Cardiac muscle cell (in vitro differentiated cells and primary cell): ENCODE measurements at regions not wholly inside any gene's neighbourhood (a gene's known extent, or its start where the extent isn't known, plus 50 kb on each side); places are given as distances from the start of the nearest gene placed in this dataset.

Experiments used
- DNase-seq, 2 donors: peaks; one replicate each; pipeline versions ENCODE4 v3.0.0 to v3.0.0-alpha.2; 2010 to 2017; ENCODE audit warnings: low read depth in 1 of 2, low spot score in 1 of 2
- H3K27ac ChIP-seq: fragments of 200-600 bp; sonication (generic); 2 replicates; pipeline ENCODE4 v1.5.1; 2016
- H3K27me3 ChIP-seq: fragments of 200-600 bp; sonication (generic); 2 replicates; pipeline ENCODE4 v1.6.0; 2016; ENCODE audit warnings: control low read depth
- H3K36me3 ChIP-seq: fragments of 200-600 bp; sonication (generic); 2 replicates; pipeline ENCODE4 v1.5.1; 2016; ENCODE audit warnings: control low read depth
- H3K4me1 ChIP-seq: fragments of 200-600 bp; sonication (generic); 2 replicates; pipeline ENCODE4 v1.8.1; 2017; ENCODE audit warnings: low read depth, mild to moderate bottlenecking, mixed run types
- H3K4me3 ChIP-seq: fragments of 200-600 bp; sonication (generic); 2 replicates; pipeline ENCODE4 v1.5.1; 2016; ENCODE audit warnings: mild to moderate bottlenecking
- H3K9me3 ChIP-seq: fragments of 200-600 bp; sonication (generic); 2 replicates; pipeline ENCODE4 v1.5.1; 2017; ENCODE audit warnings: low read depth, mild to moderate bottlenecking, control low read depth
- TF ChIP-seq, protein P1 (sequence below): IDR thresholded peaks from 2 replicates; pipeline ENCODE4 v1.5.1; 2012; ENCODE audit warnings: low read depth, mild to moderate bottlenecking, low read length

- Histone ChIP-seq H3K4me1 (peaks cover 10% of the 10 kb centered on the region), H3K27me3 (no peaks in the 10 kb centered on the region)
These were observed 57.4 kb upstream of the TMPRSS15 start for GRCh38 chr21:18460979-18461378.

DNA sequence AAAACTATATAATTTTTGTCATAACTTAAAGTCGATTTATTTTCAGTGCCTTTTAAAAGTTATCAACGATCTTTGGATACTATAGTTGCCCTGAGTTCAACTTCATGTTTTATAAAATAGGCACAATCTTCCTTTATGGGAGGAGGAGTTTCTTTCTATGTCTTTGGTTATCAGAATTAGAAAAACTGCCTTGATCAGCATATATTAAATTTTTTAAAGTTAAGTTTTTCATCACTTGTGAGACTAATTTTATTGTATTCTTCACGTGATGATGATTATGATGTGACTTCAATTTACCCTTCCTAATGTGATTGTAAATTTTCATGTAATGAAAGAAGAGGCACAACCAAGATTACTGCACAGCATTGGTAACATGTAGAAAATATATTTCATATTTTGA lies 58.2 kb upstream of the TMPRSS15 start:
- Histone ChIP-seq H3K9me3 (no peaks in the 10 kb centered on the region), H3K27ac (no peak overlapping the region), H3K4me3 (no peak overlapping the region), H3K4me1 (peaks cover 2% of the 10 kb centered on the region), H3K36me3 (no peaks in the 10 kb centered on the region), H3K27me3 (no peaks in the 10 kb centered on the region)
- DNase-seq: no peak
- TF ChIP-seq, protein P1, sequence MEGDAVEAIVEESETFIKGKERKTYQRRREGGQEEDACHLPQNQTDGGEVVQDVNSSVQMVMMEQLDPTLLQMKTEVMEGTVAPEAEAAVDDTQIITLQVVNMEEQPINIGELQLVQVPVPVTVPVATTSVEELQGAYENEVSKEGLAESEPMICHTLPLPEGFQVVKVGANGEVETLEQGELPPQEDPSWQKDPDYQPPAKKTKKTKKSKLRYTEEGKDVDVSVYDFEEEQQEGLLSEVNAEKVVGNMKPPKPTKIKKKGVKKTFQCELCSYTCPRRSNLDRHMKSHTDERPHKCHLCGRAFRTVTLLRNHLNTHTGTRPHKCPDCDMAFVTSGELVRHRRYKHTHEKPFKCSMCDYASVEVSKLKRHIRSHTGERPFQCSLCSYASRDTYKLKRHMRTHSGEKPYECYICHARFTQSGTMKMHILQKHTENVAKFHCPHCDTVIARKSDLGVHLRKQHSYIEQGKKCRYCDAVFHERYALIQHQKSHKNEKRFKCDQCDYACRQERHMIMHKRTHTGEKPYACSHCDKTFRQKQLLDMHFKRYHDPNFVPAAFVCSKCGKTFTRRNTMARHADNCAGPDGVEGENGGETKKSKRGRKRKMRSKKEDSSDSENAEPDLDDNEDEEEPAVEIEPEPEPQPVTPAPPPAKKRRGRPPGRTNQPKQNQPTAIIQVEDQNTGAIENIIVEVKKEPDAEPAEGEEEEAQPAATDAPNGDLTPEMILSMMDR: no peak

More at GRCh38 chr21:18460979-18461378, 57.4 kb upstream of the TMPRSS15 start:
- H3K36me3 ChIP-seq: no peaks in the 10 kb centered on the region
- H3K27ac ChIP-seq: no peak overlapping the region
- H3K9me3 ChIP-seq: no peaks in the 10 kb centered on the region
- DNase-seq: no peak
- no peak overlapping the region for H3K4me3 ChIP-seq
- TF ChIP-seq, protein P1: no peak

- no peak for DNase-seq
- TF ChIP-seq, protein P1: no peak
- Histone ChIP-seq H3K27ac (no peak overlapping the region), H3K9me3 (no peaks in the 10 kb centered on the region), H3K36me3 (no peaks in the 10 kb centered on the region), H3K27me3 (no peaks in the 10 kb centered on the region), H3K4me1 (no peaks in the 10 kb centered on the region), H3K4me3 (no peak overlapping the region)
These were observed 64.1 kb upstream of the TMPRSS15 start for GRCh38 chr21:18467715-18468114.

- H3K4me1 ChIP-seq: no peaks in the 10 kb centered on the region
- TF ChIP-seq, protein P1: no peak
- H3K36me3 ChIP-seq: no peaks in the 10 kb centered on the region
- no peak overlapping the region for H3K27ac ChIP-seq
- no peaks in the 10 kb centered on the region for H3K27me3 ChIP-seq
- H3K9me3 ChIP-seq: no peaks in the 10 kb centered on the region
- H3K4me3 ChIP-seq: no peak overlapping the region
- no peak for DNase-seq
These were observed 65.2 kb upstream of the TMPRSS15 start for GRCh38 chr21:18468790-18469189.

- no peak for DNase-seq
- H3K27ac ChIP-seq: no peak overlapping the region
- no peak overlapping the region for H3K4me3 ChIP-seq
- H3K27me3 ChIP-seq: no peaks in the 10 kb centered on the region
- no peaks in the 10 kb centered on the region for H3K36me3 ChIP-seq
- no peaks in the 10 kb centered on the region for H3K9me3 ChIP-seq
- H3K4me1 ChIP-seq: no peaks in the 10 kb centered on the region
- TF ChIP-seq, protein P1: no peak
These were observed 73.1 kb upstream of the TMPRSS15 start for GRCh38 chr21:18476639-18477038.

- DNase-seq: no peak
- Histone ChIP-seq H3K36me3 (no peaks in the 10 kb centered on the region), H3K27ac (no peak overlapping the region), H3K4me3 (no peak overlapping the region), H3K27me3 (no peaks in the 10 kb centered on the region), H3K9me3 (no peaks in the 10 kb centered on the region), H3K4me1 (no peaks in the 10 kb centered on the region)
- TF ChIP-seq, protein P1: no peak
These were observed 73.5 kb upstream of the TMPRSS15 start for GRCh38 chr21:18477043-18477442.
